Activated naive CD8-positive, alpha-beta T cell (primary cell): ENCODE measurements at regions not wholly inside any gene's neighbourhood (a gene's known extent, or its start where the extent isn't known, plus 50 kb on each side); places are given as distances from the start of the nearest gene placed in this dataset.
"Not testable (repeated sequence)": the region's sequence is repeated elsewhere in the genome, so short reads cannot be mapped to it uniquely, and the experiment has no call there.

Source experiments
- H3K27ac Mint-ChIP-seq: one replicate; pipeline ENCODE4 v1.8.0; 2021; ENCODE audit warnings: mixed read lengths
- H3K27me3 Mint-ChIP-seq: one replicate; pipeline ENCODE4 v1.8.0; 2021; ENCODE audit warnings: mixed read lengths
- H3K36me3 Mint-ChIP-seq: one replicate; pipeline ENCODE4 v1.8.0; 2021; ENCODE audit warnings: mixed read lengths
- H3K4me1 Mint-ChIP-seq: one replicate; pipeline ENCODE4 v1.8.0; 2021; ENCODE audit warnings: low read depth, mixed read lengths
- H3K4me3 Mint-ChIP-seq: one replicate; pipeline ENCODE4 v1.8.0; 2021; ENCODE audit warnings: mild to moderate bottlenecking, mixed read lengths
- H3K9me3 Mint-ChIP-seq: one replicate; pipeline ENCODE4 v1.8.0; 2021; ENCODE audit warnings: low read depth, mixed read lengths

DNA sequence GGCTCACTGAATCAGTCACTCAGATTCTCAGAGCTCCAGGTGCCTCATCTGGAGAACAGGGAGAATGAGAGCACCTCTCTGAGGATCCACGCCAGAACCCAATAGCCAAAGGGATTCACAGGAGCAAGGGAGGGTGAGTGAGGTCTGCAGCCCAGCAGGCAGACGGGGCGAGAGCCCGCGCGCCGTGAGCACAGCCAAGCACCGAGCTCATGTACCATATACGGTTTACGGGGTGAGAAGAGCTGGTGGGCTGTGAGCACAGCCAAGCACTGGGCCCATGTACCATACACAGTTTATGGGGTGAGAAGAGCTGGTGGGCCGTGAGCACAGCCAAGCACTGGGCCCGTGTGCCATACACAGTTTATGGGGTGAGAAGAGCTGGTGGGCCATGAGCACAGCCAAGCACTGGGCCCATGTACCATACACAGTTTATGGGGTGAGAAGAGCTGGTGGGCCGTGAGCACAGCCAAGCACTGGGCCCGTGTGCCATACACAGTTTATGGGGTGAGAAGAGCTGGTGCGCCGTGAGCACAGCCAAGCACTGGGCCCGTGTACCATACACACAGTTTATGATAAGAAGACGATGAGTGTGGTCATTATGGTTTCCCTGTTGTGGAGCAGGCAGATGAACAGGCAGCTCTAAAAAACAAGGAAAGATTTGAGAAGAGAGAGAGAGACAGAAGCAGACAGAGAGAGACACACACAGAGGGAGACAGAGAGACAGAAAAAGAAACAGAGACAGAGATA, 125.7 kb upstream of the ANO1 start:
- H3K4me3 Mint-ChIP-seq, H3K4me1 Mint-ChIP-seq, H3K27me3 Mint-ChIP-seq, H3K27ac Mint-ChIP-seq, H3K9me3 Mint-ChIP-seq, H3K36me3 Mint-ChIP-seq: not testable (repeated sequence)

DNA sequence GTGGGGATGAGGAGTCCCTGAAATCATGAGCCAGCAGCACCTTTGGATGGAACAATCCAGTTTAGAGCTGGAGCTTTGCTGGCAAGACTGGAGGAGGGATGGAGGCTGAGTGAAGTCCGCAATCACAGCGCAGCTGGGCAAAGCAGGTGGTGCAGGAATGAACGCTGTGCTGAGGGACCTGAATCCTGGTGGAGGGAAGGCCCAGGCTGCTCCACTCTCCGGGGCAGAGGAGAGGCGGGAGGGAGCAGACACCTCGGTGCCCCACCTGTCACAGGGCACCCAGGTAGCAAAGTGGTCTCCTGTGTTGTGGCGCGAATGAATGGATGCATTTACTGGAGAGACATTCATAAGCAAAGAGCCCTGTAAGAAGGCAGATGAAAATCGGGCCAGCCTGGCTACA, 124.8 kb upstream of the ANO1 start:
- Mint-ChIP-seq H3K9me3 (peaks cover 2% of the 10 kb centered on the region), H3K4me3 (no peak overlapping the region), H3K4me1 (no peaks in the 10 kb centered on the region), H3K36me3 (no peaks in the 10 kb centered on the region), H3K27me3 (peaks cover 5% of the 10 kb centered on the region), H3K27ac (no peak overlapping the region)

DNA sequence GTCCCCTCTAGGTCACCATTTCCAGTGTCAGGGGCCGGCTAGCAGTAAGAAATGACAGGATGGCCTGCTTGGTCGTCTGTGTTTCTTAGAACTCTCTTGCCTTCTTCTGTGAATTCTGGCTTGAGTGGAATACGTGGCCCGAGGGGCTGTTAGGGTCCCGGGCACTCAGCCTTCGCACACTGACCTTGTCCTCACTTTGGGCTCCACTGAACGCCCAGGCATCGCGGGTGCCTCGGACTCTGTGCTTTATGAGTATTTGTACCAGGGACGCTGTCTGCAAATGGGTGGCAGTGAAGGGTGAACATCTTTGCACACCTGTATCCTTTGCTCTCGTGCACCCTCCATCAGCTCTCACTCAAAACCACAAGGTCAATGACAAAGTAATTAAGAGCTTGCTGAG, 123.4 kb upstream of the ANO1 start:
- Mint-ChIP-seq H3K27me3 (peaks cover 5% of the 10 kb centered on the region), H3K9me3 (peaks cover 3% of the 10 kb centered on the region), H3K4me3 (no peak overlapping the region), H3K4me1 (no peaks in the 10 kb centered on the region), H3K27ac (no peak overlapping the region), H3K36me3 (no peaks in the 10 kb centered on the region)

DNA sequence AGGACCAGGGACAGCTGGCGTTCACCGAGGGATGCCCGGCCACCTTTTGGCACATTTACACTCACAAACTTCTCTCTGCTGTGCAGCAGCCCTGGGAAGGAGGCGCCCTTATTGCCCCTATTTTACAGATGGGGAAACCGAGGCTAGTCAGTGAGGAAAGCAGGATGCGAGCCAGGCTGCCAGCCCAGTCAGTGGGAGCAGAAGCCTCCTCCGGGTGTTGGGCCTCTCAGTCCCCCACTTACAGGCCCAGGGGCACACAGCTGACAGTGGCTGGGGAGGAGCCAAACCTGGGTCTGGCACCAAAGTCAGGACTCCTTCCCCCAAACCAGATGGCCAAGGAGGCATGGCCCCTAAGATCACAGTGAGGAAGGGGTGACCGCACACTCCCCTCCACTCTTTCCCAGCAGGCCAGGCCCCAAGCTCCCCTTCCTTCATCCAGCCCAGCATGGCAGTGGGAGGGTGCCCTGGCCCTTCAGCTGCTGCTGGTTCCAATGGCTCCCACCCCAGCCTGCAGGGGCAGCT, 121.4 kb upstream of the ANO1 start:
- Mint-ChIP-seq H3K27me3 (peaks cover 8% of the 10 kb centered on the region), H3K9me3 (peaks cover 3% of the 10 kb centered on the region), H3K4me1 (no peaks in the 10 kb centered on the region), H3K4me3 (no peak overlapping the region), H3K36me3 (peaks cover under 1% of the 10 kb centered on the region), H3K27ac (no peak overlapping the region)

DNA sequence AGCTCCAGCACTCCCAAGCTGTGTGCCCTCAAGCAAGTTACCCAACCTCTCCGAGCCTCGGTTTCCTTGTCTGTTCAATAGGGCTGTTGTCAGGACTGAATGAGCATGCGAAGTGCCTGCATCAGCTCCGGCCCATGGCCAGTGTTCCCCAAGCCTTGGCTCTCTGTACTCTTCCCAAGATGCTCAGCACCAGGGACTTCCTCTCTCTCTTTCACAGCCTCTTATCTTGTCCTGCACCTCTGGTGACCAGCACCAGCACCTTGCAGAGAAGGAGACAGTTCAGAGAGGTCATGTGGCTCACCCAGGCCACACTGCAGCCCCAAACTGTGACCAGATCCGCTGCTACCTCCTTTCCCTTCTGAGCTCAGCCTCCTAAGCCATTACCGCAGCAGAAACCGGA, 120.3 kb upstream of the ANO1 start:
- peaks cover 8% of the 10 kb centered on the region for H3K27me3 Mint-ChIP-seq

DNA sequence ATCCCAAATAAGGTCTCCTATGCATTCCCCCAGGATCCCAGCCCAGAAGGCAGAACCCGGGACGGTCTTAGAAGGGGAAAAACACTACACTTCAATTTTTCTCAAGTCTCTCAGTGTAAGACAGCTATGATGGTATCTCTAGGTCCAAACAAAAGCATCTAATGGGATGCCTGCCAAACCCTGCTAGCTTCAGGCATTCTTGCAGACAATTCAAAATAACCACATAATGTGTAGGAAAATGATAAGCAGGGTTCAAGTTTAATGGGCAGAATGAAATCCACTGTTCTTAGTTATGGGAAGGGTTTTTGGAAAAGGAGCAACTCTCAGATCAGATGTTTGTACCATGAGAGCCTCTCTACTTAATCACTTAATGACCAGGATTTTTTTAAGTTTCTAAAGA, 119.8 kb upstream of the ANO1 start:
- Mint-ChIP-seq H3K36me3 (peaks cover 2% of the 10 kb centered on the region), H3K9me3 (peaks cover 3% of the 10 kb centered on the region), H3K4me1 (no peaks in the 10 kb centered on the region), H3K4me3 (no peak overlapping the region), H3K27ac (no peak overlapping the region), H3K27me3 (peaks cover 8% of the 10 kb centered on the region)

More for the DNA sequence above, 120.3 kb upstream of the ANO1 start:
- Mint-ChIP-seq H3K36me3 (peaks cover 2% of the 10 kb centered on the region), H3K9me3 (peaks cover 3% of the 10 kb centered on the region), H3K27ac (no peak overlapping the region), H3K4me1 (no peaks in the 10 kb centered on the region), H3K4me3 (no peak overlapping the region)

DNA sequence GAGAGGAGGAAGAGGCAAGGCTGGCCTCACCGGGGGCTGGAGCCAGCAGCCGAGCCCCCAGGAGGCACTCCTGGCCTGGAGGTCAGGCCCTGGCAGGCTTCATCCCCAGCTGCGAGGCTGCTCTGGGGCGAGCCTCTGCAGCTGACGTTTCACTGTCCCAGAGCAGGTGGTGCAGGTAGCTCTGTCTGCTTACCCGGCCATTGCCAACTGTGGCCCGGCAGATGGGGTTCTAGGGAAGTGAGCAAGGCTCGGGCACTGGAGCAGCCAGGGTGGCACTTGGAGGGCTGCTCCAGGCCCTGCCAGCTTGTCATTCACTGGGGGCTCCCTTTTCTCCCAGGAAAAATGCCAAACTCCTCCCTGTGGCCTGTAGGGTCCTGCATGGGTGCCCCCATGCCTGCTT, 118.7 kb upstream of the ANO1 start:
- Mint-ChIP-seq H3K27me3 (peaks cover 8% of the 10 kb centered on the region), H3K9me3 (peaks cover 3% of the 10 kb centered on the region), H3K27ac (no peak overlapping the region), H3K4me3 (no peak overlapping the region), H3K36me3 (peaks cover 2% of the 10 kb centered on the region), H3K4me1 (no peaks in the 10 kb centered on the region)

DNA sequence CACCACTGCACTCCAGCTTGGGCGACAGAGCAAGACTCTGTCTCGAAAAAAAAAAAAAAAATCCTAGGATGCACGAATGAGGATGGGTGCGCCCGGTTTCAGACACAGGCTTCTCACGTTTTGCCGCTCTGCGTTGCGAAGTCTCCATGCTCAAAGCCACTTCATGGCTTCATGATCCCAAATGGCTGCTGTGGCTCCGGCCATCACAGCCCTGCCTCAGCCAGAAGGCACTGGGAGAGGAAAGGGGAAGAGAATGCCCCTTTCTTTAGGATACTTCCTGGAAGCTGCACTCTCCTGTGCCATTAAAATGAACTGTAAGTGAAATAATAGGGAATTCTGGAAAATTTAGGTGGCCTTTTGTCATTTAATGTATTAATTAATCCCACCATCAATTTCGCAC, 116.4 kb upstream of the ANO1 start:
- H3K27ac Mint-ChIP-seq: no peak overlapping the region
- peaks cover 2% of the 10 kb centered on the region for H3K36me3 Mint-ChIP-seq
- peaks cover 8% of the 10 kb centered on the region for H3K27me3 Mint-ChIP-seq
- peaks cover 3% of the 10 kb centered on the region for H3K9me3 Mint-ChIP-seq
- no peak overlapping the region for H3K4me3 Mint-ChIP-seq
- H3K4me1 Mint-ChIP-seq: no peaks in the 10 kb centered on the region

DNA sequence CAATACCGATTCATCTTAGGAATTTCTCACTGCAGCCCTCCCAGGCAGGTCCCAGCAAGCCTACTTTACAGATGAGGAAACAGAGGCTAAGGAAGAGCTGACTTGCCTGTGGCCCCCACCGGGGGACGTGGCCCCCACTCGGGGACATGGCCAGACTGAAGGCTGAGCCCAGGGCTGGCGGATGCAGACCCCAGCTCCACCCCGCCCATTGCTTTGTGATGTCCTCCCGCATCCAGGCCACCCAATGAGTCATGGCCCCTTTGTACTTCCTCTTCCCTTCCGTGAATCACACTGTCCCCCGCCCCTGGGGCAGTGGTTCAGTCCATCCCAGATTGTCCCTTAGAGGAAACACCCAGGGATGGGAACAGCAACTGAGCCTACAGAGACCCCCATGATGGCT, 116.0 kb upstream of the ANO1 start:
- Mint-ChIP-seq H3K9me3 (peaks cover 3% of the 10 kb centered on the region), H3K27ac (no peak overlapping the region), H3K27me3 (peaks cover 6% of the 10 kb centered on the region), H3K4me1 (no peaks in the 10 kb centered on the region), H3K36me3 (peaks cover 2% of the 10 kb centered on the region), H3K4me3 (no peak overlapping the region)

DNA sequence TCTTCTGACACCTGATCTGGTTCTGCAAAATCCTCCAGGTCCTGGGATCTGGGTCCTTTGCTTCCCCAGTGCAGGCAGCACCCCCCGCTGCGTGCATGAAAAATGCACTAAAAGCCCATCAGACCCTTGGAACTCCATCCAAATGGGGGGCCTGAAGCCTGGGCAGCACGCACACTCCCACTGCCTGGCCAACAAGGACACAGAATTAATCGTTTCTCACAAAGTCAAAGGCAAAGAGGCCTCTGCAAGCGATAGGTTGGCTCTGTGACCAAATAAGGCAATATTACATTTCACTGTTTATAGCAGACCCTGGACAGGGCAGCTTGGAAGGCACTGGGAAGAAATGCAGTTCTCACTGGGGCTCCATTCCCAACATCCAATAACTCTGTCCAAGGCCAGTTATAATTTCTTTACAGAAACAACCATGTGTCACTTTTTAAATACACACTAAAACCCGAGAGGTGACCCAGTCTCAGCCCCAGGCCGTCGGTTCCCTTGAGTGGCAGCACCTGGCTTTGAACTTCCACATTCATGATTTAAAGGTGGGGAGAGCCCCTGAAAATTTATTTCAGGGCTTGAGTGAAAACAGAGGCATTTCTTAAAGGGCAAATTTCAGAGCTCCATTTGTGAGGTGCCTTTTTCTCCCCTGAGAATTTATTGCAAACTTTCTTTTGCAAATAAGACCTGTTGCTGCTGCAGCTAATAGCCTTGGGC, 114.4 kb upstream of the ANO1 start:
- H3K36me3 Mint-ChIP-seq: peaks cover 2% of the 10 kb centered on the region
- H3K4me1 Mint-ChIP-seq: no peaks in the 10 kb centered on the region
- H3K9me3 Mint-ChIP-seq: no peaks in the 10 kb centered on the region
- peaks cover 4% of the 10 kb centered on the region for H3K27me3 Mint-ChIP-seq
- no peak overlapping the region for H3K4me3 Mint-ChIP-seq
- H3K27ac Mint-ChIP-seq: no peak overlapping the region

DNA sequence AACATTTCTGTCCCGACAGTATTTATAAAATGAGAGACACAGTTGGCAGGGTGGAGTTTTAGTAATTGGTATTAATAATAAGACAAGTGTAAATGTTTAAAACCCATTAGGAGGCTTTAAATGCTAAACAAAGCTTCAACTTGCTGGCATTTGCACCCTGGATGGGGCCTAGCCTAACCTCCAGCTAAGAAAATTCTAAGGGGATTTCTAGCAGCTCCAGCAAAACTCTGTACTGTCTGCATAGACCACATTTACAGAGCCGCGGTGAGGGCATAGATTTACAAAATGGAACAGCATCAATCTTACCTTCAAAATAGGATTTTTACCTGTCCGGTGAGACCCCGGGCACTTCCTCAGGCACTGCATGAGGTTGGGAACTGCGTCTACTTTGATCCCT, 113.9 kb upstream of the ANO1 start:
- Mint-ChIP-seq H3K9me3 (no peaks in the 10 kb centered on the region), H3K36me3 (peaks cover 2% of the 10 kb centered on the region), H3K4me3 (no peak overlapping the region), H3K27ac (no peak overlapping the region), H3K27me3 (peaks cover 4% of the 10 kb centered on the region), H3K4me1 (no peaks in the 10 kb centered on the region)

DNA sequence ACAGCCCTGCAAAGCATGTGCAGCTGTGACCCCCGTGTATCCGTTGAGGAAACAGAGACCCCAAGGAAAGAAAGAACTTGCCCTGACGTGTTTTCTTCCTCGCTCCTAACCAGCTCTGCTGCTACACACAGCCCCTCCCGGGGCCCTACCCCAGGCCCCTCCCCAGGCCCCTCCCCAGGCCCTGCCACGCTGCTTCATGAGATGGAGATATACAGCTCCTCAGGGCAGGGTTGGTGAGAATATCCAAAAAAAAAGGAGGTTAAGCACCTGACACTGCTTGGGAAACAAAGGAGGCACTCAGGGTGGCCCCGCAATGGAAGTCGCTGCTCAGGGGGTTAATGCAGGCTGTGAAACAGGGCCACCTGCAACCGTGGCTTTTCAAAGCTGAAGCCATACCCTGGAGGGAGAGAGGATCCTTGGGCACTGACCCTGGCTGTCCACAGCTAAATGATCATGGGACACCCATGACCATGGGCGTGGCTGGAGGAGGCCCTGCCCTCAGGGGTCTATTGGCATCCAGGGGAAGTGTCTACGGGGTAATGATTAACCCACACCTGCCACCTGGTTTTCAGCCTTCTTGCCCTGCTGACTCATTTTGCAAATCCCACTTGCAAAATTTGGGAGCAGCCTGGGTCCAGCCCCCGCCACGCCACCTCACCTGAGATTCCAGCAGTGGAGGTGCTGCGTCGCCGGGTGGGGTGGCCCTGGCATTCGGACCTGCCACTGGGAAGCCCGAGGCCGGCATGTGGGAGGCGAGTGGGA, 112.1 kb upstream of the ANO1 start:
- Mint-ChIP-seq H3K4me3 (no peak overlapping the region), H3K9me3 (no peaks in the 10 kb centered on the region), H3K27me3 (peaks cover 3% of the 10 kb centered on the region), H3K36me3 (peaks cover 2% of the 10 kb centered on the region), H3K4me1 (peaks cover 5% of the 10 kb centered on the region), H3K27ac (no peak overlapping the region)

DNA sequence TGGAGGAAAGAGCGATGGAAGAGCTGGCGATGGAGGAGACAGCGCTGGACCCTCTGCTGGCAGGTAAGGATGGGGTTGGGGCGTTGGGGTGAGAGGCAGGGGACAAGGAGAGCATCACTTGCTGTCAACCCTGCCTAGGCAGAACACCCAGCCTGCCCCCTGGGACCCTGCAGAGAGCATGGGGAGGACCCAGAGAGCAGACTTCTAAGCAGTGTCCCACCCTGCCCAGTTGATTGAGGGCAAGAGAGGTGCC, 111.6 kb upstream of the ANO1 start:
- Mint-ChIP-seq H3K4me1 (peaks cover 5% of the 10 kb centered on the region), H3K27me3 (peaks cover 3% of the 10 kb centered on the region), H3K9me3 (no peaks in the 10 kb centered on the region)

DNA sequence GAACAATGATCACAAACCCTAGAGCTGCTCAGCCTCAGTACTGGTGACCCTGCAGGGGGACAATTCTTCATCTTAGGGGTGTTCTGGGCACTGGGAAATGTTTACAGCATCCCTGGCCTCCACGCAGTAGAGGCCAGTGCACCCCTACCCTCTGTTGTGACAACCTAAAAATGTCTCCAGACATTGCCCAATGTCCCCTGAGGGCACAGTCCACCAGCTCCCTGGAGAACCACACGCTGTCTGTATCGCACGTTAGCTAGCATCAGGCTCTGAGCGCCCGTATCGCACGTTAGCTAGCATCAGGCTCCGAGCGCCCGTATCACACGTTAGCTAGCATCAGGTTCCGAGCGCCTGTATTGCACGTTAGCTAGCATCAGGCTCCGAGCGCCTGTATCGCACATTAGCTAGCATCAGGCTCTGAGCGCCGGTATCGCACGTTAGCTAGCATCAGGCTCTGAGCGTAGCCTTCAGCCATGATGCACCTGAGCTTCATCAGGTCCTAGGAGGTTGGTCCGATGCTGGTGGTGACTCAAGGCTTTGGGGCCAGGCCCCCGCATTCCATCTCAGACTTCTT, 111.1 kb upstream of the ANO1 start:
- no peaks in the 10 kb centered on the region for H3K36me3 Mint-ChIP-seq
- H3K4me3 Mint-ChIP-seq: no peak overlapping the region
- H3K4me1 Mint-ChIP-seq: peaks cover 5% of the 10 kb centered on the region
- no peaks in the 10 kb centered on the region for H3K9me3 Mint-ChIP-seq
- peaks cover 3% of the 10 kb centered on the region for H3K27me3 Mint-ChIP-seq
- no peak overlapping the region for H3K27ac Mint-ChIP-seq

More for the DNA sequence above, 111.6 kb upstream of the ANO1 start:
- Mint-ChIP-seq H3K4me3 (no peak overlapping the region), H3K36me3 (peaks cover 2% of the 10 kb centered on the region), H3K27ac (no peak overlapping the region)

DNA sequence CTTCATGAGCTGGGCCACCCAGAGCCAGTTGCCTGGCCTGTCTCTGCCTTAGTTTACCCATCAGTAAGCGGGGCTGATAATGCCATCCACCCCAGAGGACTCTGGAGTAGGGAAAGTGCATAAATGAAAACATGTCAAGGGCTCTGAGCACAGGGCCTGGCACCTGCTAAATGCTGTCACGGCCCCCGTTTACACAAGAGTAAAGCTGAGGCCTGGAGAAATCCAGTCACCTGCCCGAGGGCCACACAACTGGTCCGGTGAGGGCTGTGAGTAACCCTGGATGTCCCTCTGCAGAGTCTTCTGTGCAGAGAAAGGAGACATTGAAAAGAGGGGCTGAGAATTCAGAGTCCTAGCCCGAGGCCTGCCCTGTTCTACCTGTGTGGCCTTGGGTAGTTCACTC, 110.6 kb upstream of the ANO1 start:
- Mint-ChIP-seq H3K27me3 (peaks cover 3% of the 10 kb centered on the region), H3K9me3 (no peaks in the 10 kb centered on the region), H3K4me1 (peaks cover 5% of the 10 kb centered on the region), H3K36me3 (no peaks in the 10 kb centered on the region), H3K27ac (no peak overlapping the region), H3K4me3 (no peak overlapping the region)
